ENCODE measurements at regions not wholly inside any gene's neighbourhood (a gene's known extent, or its start where the extent isn't known, plus 50 kb on each side); places are given as distances from the start of the nearest gene placed in this dataset.

DNA sequence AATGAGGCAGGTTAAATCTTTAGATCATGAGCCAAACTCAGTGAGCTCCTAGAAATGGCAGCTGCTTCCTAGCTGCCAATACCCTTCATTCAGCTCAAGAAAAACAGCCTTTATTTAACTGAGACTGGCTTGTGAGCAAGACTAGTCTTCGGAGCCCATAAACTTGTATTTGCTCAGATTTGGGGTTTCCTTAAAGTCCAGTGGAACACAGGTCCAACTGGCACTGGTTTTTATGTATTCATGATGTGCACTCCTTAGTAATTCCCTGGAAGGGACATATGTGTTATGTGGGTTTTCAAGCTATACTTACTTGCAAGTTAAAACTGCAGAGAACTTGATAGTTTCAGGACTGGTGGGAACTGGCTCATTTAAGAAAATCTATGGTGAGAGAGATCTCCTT, 380.1 kb upstream of the TMEM132C start:
- no peaks in the 10 kb centered on the region for H3K4me1 ChIP-seq
- WGBS, 5 donors, result 86 to 92% (median 90%) methylated on average over 1 of the region's 1 CpG
- no peak overlapping the region for H3K27ac ChIP-seq
- H3K27me3 ChIP-seq (replicated peaks in 1 of 7), result no peaks in the 10 kb centered on the region
- H3K36me3 ChIP-seq, result no peaks in the 10 kb centered on the region
- TF ChIP-seq POLR2A (IDR thresholded peaks at IDR 0.05) (no peak), POLR2AphosphoS5 (IDR thresholded peaks at IDR 0.05) (no peak)
- TF ChIP-seq, protein P1, sequence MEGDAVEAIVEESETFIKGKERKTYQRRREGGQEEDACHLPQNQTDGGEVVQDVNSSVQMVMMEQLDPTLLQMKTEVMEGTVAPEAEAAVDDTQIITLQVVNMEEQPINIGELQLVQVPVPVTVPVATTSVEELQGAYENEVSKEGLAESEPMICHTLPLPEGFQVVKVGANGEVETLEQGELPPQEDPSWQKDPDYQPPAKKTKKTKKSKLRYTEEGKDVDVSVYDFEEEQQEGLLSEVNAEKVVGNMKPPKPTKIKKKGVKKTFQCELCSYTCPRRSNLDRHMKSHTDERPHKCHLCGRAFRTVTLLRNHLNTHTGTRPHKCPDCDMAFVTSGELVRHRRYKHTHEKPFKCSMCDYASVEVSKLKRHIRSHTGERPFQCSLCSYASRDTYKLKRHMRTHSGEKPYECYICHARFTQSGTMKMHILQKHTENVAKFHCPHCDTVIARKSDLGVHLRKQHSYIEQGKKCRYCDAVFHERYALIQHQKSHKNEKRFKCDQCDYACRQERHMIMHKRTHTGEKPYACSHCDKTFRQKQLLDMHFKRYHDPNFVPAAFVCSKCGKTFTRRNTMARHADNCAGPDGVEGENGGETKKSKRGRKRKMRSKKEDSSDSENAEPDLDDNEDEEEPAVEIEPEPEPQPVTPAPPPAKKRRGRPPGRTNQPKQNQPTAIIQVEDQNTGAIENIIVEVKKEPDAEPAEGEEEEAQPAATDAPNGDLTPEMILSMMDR (IDR thresholded peaks at IDR 0.05 in 8 of 11, conservative IDR thresholded peaks at IDR 0.05 in 3 of 11), result no peak
- no peak overlapping the region for H3K4me3 ChIP-seq
- DNase-seq, result no peak
- peaks cover 0 to 5% (median 0%) of the 10 kb centered on the region in 8 donors for H3K9me3 ChIP-seq
- intact Hi-C loops (cut with DNase I; ENCODE audit: low total_unique reads), result no loop called here

DNA sequence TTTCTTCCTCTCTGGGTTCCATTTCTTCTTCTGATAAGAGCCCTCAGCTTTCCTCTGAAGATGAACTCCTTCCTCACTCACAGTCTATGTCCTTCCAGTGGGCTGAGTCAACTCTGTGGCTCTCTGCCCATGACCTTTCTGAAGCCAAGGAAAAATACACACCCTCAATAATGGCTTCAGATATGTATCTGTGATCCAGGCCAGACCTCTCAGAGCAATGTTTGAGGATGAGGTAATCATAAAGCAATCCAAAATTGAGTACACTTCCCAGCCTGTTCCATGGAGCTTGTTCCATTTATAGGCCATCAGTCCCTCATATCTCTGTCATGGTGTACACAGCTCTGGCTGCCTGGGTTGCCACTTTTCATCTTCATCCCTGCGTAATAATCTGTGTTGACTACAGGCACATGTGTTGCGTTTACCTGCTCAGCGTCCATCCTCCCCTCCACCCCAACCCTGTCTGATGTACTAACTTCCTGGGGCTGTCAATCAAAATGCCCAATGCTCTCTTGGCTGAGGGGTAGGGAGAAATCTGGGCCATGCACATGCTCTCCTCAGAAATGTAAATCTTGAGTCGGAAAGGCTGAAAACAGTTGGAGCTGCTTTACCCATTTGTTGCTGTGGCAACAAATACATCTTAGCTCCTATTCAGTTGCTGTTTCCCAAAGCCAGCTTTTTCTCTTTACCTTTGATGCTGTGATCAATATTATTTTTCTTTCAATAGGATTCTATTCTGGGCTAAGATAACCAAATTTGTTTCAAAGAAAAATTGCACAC, 377.8 kb upstream of the TMEM132C start:
- DNase-seq, result no peak
- TF ChIP-seq POLR2AphosphoS5 (IDR thresholded peaks at IDR 0.05) (no peak), POLR2A (IDR thresholded peaks at IDR 0.05) (no peak)
- TF ChIP-seq, protein P1 (IDR thresholded peaks at IDR 0.05 in 8 of 11, conservative IDR thresholded peaks at IDR 0.05 in 3 of 11), result no peak
- intact Hi-C loops (cut with DNase I; ENCODE audit: low total_unique reads), result no loop called here
- Histone ChIP-seq H3K9me3 (peaks cover 0 to 3% (median 0%) of the 10 kb centered on the region in 8 donors), H3K4me1 (no peaks in the 10 kb centered on the region), H3K4me3 (no peak overlapping the region), H3K36me3 (no peaks in the 10 kb centered on the region), H3K27me3 (replicated peaks in 1 of 7) (no peaks in the 10 kb centered on the region), H3K27ac (no peak overlapping the region)
- 81 to 90% (median 85%) methylated on average over 4 of the region's 4 CpGs for WGBS, 5 donors

DNA sequence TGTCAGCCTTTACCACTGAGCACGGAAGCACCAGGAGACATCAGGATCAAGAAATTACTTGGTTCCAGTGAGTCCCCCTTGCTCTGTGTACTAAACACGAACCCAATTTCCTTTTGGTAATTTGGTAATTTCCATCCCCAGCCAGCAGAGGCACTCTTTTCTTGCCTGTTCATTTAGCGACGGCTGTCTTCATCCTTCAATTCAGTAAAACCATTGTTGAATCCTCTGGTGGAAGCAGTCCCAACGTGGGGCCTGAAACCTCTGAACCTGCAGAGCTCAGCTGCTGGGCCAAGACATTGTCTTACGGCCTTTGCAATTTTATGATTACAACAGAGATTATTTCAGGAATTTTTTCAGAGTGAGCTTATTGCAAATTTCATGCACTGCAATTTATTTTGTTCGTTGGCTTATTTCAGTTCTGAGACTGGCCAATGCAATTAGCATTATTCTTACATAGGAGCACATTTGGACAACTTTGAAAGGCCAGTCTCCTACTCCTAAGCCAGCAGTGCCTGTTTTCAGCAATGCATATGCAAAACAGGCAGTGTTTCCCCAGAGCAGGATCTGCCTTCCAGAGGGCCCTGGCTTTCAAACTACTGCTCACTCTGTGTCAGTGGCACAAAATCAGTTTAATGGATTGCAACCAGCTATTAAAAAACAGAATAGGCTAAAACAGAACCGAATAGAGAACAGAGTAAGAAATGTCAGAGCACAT, 372.9 kb upstream of the TMEM132C start:
- 47 to 66% (median 60%) methylated on average over 8 of the region's 8 CpGs for WGBS, 5 donors
- Histone ChIP-seq H3K27ac (no peak overlapping the region), H3K27me3 (replicated peaks in 1 of 7) (no peaks in the 10 kb centered on the region), H3K9me3 (no peaks in the 10 kb centered on the region), H3K4me3 (no peak overlapping the region), H3K4me1 (no peaks in the 10 kb centered on the region), H3K36me3 (no peaks in the 10 kb centered on the region)
- intact Hi-C loops (cut with DNase I; ENCODE audit: low total_unique reads), result no loop called here
- TF ChIP-seq, protein P1 (IDR thresholded peaks at IDR 0.05 in 8 of 11, conservative IDR thresholded peaks at IDR 0.05 in 3 of 11), result peak in 1 of 11 experiments; percentile 12
- no peak for TF ChIP-seq POLR2AphosphoS5 (IDR thresholded peaks at IDR 0.05)
- no peak for DNase-seq

DNA sequence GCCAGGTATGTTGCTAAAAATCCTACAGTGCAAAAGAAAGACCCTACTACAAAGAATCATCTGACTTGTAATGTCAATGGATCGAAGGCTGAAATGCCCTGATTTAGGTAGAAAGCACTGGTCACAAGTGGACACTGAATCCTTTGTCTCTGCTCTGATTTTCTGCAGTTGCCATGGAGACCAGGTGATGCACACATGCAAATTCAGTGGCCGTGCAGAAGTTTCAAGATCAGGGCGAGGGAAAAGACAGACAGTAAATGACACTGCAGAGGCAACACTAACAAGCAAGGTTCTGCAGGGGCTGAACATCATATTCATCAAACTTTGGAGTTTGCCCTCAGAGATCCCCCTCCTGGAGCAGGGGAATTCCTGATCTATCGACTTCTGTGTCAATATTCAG, 370.3 kb upstream of the TMEM132C start:
- WGBS, 5 donors, result 65 to 83% (median 74%) methylated on average over 4 of the region's 4 CpGs
- no peak for DNase-seq
- Histone ChIP-seq H3K4me1 (no peaks in the 10 kb centered on the region), H3K27me3 (replicated peaks in 1 of 7) (no peaks in the 10 kb centered on the region), H3K4me3 (no peak overlapping the region), H3K9me3 (no peaks in the 10 kb centered on the region), H3K36me3 (no peaks in the 10 kb centered on the region), H3K27ac (no peak overlapping the region)
- no peak for TF ChIP-seq POLR2A (IDR thresholded peaks at IDR 0.05)
- no peak for TF ChIP-seq POLR2AphosphoS5 (IDR thresholded peaks at IDR 0.05)
- TF ChIP-seq, protein P1 (IDR thresholded peaks at IDR 0.05 in 8 of 11, conservative IDR thresholded peaks at IDR 0.05 in 3 of 11), result no peak
- intact Hi-C loops (cut with DNase I; ENCODE audit: low total_unique reads), result no loop called here
